22Rv1 (cell line): ENCODE measurements at regions not wholly inside any gene's neighbourhood (a gene's known extent, or its start where the extent isn't known, plus 50 kb on each side); places are given as distances from the start of the nearest gene placed in this dataset.

ENCODE experiments used
- ZFX ChIP-seq: fragments of 450-650 bp; IDR thresholded peaks from 2 replicates; pipeline ENCODE4 v1.6.1; 2017; ENCODE audit warnings: antibody characterized with exemption, borderline replicate concordance
- TF ChIP-seq, protein P1 (sequence below): fragments of 450-650 bp; IDR thresholded peaks from 2 replicates; pipeline ENCODE4 v1.5.1; 2017; ENCODE audit warnings: mild to moderate bottlenecking

DNA sequence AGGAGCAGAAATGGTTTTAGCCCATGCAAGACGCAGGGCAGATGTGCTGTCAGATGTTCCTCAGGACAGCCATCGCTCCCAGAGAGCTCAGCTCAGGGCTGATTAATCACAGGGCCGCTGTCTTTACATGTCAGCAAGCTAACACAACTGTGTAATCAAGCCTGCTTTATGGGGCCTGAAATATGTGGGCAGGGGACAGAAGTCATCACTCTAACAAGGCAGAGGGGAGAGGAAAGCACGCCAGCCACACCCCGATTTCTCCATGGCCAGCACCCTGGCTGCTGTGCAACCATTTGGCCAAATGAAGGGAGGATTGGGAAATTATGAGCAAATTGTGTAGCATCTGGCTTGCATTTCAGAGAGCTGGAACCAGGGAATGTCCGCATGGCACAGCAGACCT is 368.8 kb downstream of the NPHP4 start:
- TF ChIP-seq, protein P1, sequence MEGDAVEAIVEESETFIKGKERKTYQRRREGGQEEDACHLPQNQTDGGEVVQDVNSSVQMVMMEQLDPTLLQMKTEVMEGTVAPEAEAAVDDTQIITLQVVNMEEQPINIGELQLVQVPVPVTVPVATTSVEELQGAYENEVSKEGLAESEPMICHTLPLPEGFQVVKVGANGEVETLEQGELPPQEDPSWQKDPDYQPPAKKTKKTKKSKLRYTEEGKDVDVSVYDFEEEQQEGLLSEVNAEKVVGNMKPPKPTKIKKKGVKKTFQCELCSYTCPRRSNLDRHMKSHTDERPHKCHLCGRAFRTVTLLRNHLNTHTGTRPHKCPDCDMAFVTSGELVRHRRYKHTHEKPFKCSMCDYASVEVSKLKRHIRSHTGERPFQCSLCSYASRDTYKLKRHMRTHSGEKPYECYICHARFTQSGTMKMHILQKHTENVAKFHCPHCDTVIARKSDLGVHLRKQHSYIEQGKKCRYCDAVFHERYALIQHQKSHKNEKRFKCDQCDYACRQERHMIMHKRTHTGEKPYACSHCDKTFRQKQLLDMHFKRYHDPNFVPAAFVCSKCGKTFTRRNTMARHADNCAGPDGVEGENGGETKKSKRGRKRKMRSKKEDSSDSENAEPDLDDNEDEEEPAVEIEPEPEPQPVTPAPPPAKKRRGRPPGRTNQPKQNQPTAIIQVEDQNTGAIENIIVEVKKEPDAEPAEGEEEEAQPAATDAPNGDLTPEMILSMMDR = no peak
- TF ChIP-seq ZFX = no peak
